ENCODE measurements at regions not wholly inside any gene's neighbourhood (a gene's known extent, or its start where the extent isn't known, plus 50 kb on each side); places are given as distances from the start of the nearest gene placed in this dataset.

- Histone ChIP-seq H3K9ac (no peak overlapping the region), H3K4me2 (ENCODE audit: low read length) (no peak overlapping the region), H3K4me3 (ENCODE audit: low read depth, low read length) (no peak overlapping the region), H3K27me3 (ENCODE audit: control insufficient read depth, insufficient read depth, low read length) (no peaks in the 10 kb centered on the region), H3K36me3 (ENCODE audit: control insufficient read depth, insufficient read depth, low read length) (no peaks in the 10 kb centered on the region), H3K27ac (no peak overlapping the region), H3K9me3 (ENCODE audit: control insufficient read depth, low read length) (no peaks in the 10 kb centered on the region), H2AFZ (no peak overlapping the region), H3K4me1 (peaks cover 2% of the 10 kb centered on the region), H3K79me2 (no peaks in the 10 kb centered on the region)
- TF ChIP-seq, protein P1, sequence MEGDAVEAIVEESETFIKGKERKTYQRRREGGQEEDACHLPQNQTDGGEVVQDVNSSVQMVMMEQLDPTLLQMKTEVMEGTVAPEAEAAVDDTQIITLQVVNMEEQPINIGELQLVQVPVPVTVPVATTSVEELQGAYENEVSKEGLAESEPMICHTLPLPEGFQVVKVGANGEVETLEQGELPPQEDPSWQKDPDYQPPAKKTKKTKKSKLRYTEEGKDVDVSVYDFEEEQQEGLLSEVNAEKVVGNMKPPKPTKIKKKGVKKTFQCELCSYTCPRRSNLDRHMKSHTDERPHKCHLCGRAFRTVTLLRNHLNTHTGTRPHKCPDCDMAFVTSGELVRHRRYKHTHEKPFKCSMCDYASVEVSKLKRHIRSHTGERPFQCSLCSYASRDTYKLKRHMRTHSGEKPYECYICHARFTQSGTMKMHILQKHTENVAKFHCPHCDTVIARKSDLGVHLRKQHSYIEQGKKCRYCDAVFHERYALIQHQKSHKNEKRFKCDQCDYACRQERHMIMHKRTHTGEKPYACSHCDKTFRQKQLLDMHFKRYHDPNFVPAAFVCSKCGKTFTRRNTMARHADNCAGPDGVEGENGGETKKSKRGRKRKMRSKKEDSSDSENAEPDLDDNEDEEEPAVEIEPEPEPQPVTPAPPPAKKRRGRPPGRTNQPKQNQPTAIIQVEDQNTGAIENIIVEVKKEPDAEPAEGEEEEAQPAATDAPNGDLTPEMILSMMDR (IDR thresholded peaks at IDR 0.05) = no peak
Observed at GRCh38 chr3:64408770-64409169, 183.5 kb upstream of the PRICKLE2 start.

DNA sequence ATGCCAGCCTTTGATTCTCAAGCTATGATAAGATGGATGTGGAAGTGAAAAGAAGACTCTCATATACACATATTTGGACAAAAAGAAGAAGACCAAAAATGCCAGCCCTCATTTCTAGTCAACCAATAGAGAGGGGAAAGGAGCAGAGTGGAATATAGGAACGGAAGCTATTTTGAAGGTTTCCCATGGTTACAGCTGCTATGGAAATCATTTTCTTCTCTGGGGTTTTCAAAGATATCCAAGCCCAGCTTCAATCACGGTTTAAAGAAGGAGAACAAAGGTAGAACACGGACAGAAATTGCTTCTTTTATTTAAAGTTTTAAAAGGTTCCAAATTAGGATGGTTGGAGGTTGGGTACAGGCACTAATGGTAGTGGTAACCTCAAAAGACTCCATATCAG is 181.0 kb upstream of the PRICKLE2 start:
- no peaks in the 10 kb centered on the region for H3K36me3 ChIP-seq (ENCODE audit: control insufficient read depth, insufficient read depth, low read length)
- H3K27ac ChIP-seq = no peak overlapping the region
- no peaks in the 10 kb centered on the region for H3K9me3 ChIP-seq (ENCODE audit: control insufficient read depth, low read length)
- H3K27me3 ChIP-seq (ENCODE audit: control insufficient read depth, insufficient read depth, low read length) = no peaks in the 10 kb centered on the region
- no peak overlapping the region for H2AFZ ChIP-seq
- no peak overlapping the region for H3K9ac ChIP-seq
- H3K4me3 ChIP-seq (ENCODE audit: low read depth, low read length) = no peak overlapping the region
- H3K4me2 ChIP-seq (ENCODE audit: low read length) = no peak overlapping the region
- H3K4me1 ChIP-seq = peaks cover 2% of the 10 kb centered on the region
- no peaks in the 10 kb centered on the region for H3K79me2 ChIP-seq
- TF ChIP-seq, protein P1 (IDR thresholded peaks at IDR 0.05) = no peak

DNA sequence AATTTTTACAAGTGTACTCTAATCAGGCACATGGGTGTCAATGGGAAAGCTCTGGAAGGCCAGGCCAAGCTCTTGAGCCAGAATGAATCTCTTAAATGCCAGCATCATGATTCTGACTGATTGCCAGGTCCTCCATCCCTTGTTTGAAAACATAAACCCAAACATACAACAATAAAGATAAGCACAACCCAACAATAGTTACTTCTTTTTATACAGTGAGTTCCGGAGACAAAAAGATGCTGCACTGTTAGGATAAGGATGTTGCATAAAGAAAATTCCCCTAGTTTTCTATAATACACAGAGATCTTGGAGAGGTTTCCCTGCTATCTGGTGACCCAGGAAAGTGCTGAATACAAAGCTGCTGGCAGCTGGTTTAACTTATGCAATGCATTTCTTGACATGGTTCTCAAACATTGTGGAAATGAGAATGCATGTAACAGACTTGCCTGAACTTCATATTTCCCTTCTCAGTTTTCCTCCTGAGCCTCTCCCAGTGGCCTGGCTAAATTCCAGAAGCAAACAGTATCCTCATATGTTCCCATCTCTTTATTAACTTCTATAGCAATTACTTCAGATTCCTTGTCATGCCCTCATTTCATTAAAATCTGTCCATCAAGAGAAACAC is 180.1 kb upstream of the PRICKLE2 start:
- no peak overlapping the region for H3K4me3 ChIP-seq (ENCODE audit: low read depth, low read length)
- no peaks in the 10 kb centered on the region for H3K4me1 ChIP-seq
- no peaks in the 10 kb centered on the region for H3K9me3 ChIP-seq (ENCODE audit: control insufficient read depth, low read length)
- no peak overlapping the region for H3K27ac ChIP-seq
- TF ChIP-seq, protein P1 (IDR thresholded peaks at IDR 0.05) = no peak
- no peak overlapping the region for H3K4me2 ChIP-seq (ENCODE audit: low read length)
- H3K9ac ChIP-seq = no peak overlapping the region
- no peaks in the 10 kb centered on the region for H3K79me2 ChIP-seq
- H3K36me3 ChIP-seq (ENCODE audit: control insufficient read depth, insufficient read depth, low read length) = no peaks in the 10 kb centered on the region
- no peak overlapping the region for H2AFZ ChIP-seq
- H3K27me3 ChIP-seq (ENCODE audit: control insufficient read depth, insufficient read depth, low read length) = no peaks in the 10 kb centered on the region

DNA sequence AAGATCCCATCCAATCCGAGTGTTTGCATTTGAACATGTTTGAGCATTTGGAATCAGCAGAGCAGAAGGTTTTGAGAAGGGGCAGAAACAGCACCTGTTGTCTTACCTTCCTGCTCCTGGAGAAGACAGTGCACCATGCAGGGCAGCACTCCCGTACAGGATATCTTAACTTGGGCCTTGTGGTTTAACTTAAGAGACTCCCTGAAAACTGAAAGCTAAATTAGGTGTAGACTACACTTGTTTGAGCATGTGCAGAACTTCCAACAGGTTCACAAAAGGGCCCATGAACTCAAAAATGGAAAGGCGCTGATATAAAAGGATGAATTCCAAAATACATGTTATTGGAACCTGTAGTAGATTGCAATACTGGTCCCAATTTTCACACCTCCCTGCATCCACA is 175.4 kb upstream of the PRICKLE2 start:
- no peak overlapping the region for H3K27ac ChIP-seq
- H3K36me3 ChIP-seq (ENCODE audit: control insufficient read depth, insufficient read depth, low read length) = no peaks in the 10 kb centered on the region
- no peak overlapping the region for H3K4me3 ChIP-seq (ENCODE audit: low read depth, low read length)
- H2AFZ ChIP-seq = no peak overlapping the region
- no peaks in the 10 kb centered on the region for H3K79me2 ChIP-seq
- no peak overlapping the region for H3K9ac ChIP-seq
- no peaks in the 10 kb centered on the region for H3K4me1 ChIP-seq
- no peaks in the 10 kb centered on the region for H3K27me3 ChIP-seq (ENCODE audit: control insufficient read depth, insufficient read depth, low read length)
- no peak overlapping the region for H3K4me2 ChIP-seq (ENCODE audit: low read length)
- no peaks in the 10 kb centered on the region for H3K9me3 ChIP-seq (ENCODE audit: control insufficient read depth, low read length)
- TF ChIP-seq, protein P1 (IDR thresholded peaks at IDR 0.05) = no peak

DNA sequence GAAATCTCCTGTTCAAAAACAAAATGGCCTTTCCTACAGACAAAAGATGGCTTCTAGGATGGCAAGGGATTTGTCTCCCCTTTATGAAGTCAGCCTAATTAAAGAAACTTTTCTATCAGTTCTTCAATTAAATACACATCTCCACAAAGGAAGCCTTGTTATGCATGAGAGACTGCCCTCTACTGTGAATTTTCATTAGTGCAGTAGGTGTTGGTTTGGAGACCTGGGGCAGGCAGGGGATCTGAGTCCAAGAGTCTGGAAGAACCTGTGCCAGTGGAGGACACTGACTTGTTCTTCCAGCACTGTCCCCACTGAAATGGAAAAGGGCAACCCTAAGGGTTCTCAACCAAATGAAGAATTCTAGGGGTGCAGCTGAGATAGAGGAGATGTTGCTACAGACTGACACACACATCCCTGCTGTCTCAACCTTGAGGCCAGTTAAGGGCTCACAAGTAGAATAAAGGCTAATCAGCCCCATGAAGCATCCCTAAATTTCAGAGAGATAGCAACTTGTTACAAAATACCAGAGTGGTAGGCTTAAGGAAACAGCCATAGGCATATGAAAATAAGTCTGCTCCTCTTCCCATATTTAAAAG is 174.0 kb upstream of the PRICKLE2 start:
- H3K27me3 ChIP-seq (ENCODE audit: control insufficient read depth, insufficient read depth, low read length) = no peaks in the 10 kb centered on the region
- H3K4me1 ChIP-seq = no peaks in the 10 kb centered on the region
- no peaks in the 10 kb centered on the region for H3K79me2 ChIP-seq
- H2AFZ ChIP-seq = no peak overlapping the region
- H3K4me3 ChIP-seq (ENCODE audit: low read depth, low read length) = no peak overlapping the region
- no peak overlapping the region for H3K9ac ChIP-seq
- H3K4me2 ChIP-seq (ENCODE audit: low read length) = no peak overlapping the region
- TF ChIP-seq, protein P1 (IDR thresholded peaks at IDR 0.05) = peak; percentile 48
- no peaks in the 10 kb centered on the region for H3K36me3 ChIP-seq (ENCODE audit: control insufficient read depth, insufficient read depth, low read length)
- H3K9me3 ChIP-seq (ENCODE audit: control insufficient read depth, low read length) = no peaks in the 10 kb centered on the region
- no peak overlapping the region for H3K27ac ChIP-seq
